H1 (cell line): ENCODE measurements at regions not wholly inside any gene's neighbourhood (a gene's known extent, or its start where the extent isn't known, plus 50 kb on each side); places are given as distances from the start of the nearest gene placed in this dataset.

Experiments used
- CTCF ChIA-PET: fragments of 300-600 bp; sonication (Branson Sonifier 250); formaldehyde crosslinking; loops from one replicate; lab custom pipeline; 2021; ENCODE audit not compliant: partially characterized antibody; lab: Charles Lee
- POLR2A ChIA-PET: fragments of 300-600 bp; sonication (Branson Sonifier 250); formaldehyde crosslinking; loops from one replicate; lab custom pipeline; 2021; ENCODE audit warnings: inconsistent platforms; ENCODE audit not compliant: partially characterized antibody; lab: Charles Lee
- DNase-seq, 2 experiments: peaks; one replicate each; pipeline versions ENCODE4 v3.0.0 to v3.0.0-alpha.2; 2010 to 2022; ENCODE audit warnings: low spot score in 2 of 2, low read depth in 1 of 2, mixed read lengths in 1 of 2
- FAIRE-seq: peaks from 2 replicates; lab custom pipeline; 2011; peaks lifted over from hg19 to GRCh38; lab: Jason Lieb, UNC
- H2AFZ ChIP-seq: 2 replicates; pipeline ENCODE4 v1.8.1; 2012; ENCODE audit warnings: low read length, inconsistent platforms
- H2AK5ac ChIP-seq: 2 replicates; pipeline ENCODE4 v1.6.1; 2013; ENCODE audit warnings: low read depth, low read length
- H2BK120ac ChIP-seq: replicated peaks from 2 replicates; pipeline ENCODE3; 2013; ENCODE audit warnings: low read depth, low read length, inconsistent platforms
- H2BK12ac ChIP-seq: 2 replicates; pipeline ENCODE4 v1.6.1; 2013; ENCODE audit warnings: low read depth, low read length
- H2BK15ac ChIP-seq: 2 replicates; pipeline ENCODE4 v1.6.1; 2013; ENCODE audit warnings: low read length
- H2BK20ac ChIP-seq: 2 replicates; pipeline ENCODE4 v1.6.1; 2013; ENCODE audit warnings: low read length
- H2BK5ac ChIP-seq: 2 replicates; pipeline ENCODE4 v1.6.1; 2013; ENCODE audit warnings: low read depth, low read length
- H3K14ac ChIP-seq: 2 replicates; pipeline ENCODE4 v1.6.1; 2013; ENCODE audit warnings: inconsistent platforms; ENCODE audit not compliant: insufficient read length
- H3K18ac ChIP-seq: 2 replicates; pipeline ENCODE4 v1.6.1; 2013; ENCODE audit warnings: low read length; ENCODE audit errors: extremely low read depth
- H3K23ac ChIP-seq: 2 replicates; pipeline ENCODE4 v1.6.1; 2013; ENCODE audit warnings: inconsistent platforms; ENCODE audit not compliant: insufficient read length
- H3K23me2 ChIP-seq: 2 replicates; pipeline ENCODE4 v1.6.1; 2013; ENCODE audit warnings: low read depth, low read length
- H3K27ac ChIP-seq: 2 replicates; pipeline ENCODE4 v1.6.1; 2011; ENCODE audit warnings: low read depth, low read length, inconsistent platforms
- H3K27me3 ChIP-seq, 4 experiments: replicated peaks in 1 of 4; 1 replicate in 1 of 4; 2 replicates in 3 of 4; pipeline versions ENCODE4 v1.6.1 to v1.8.1; 2011 to 2013; ENCODE audit warnings: low read length in 3 of 4, mild to moderate bottlenecking in 3 of 4, inconsistent platforms in 2 of 4, mixed read lengths in 2 of 4, moderate library complexity in 1 of 4; ENCODE audit not compliant: control insufficient read depth in 3 of 4, insufficient read depth in 3 of 4; ENCODE audit errors: extremely low read depth in 1 of 4
- H3K36me3 ChIP-seq, 4 experiments: 2 replicates each; pipeline versions ENCODE4 v1.6.1 to v1.8.1; 2011 to 2013; ENCODE audit warnings: mild to moderate bottlenecking in 4 of 4, low read length in 3 of 4, moderate library complexity in 2 of 4, control low read depth in 1 of 4, inconsistent platforms in 1 of 4; ENCODE audit not compliant: insufficient read depth in 4 of 4, control insufficient read depth in 2 of 4
- H3K4ac ChIP-seq: replicated peaks from 2 replicates; pipeline ENCODE3; 2013; ENCODE audit warnings: low read length, low read depth, mixed read lengths, inconsistent platforms; ENCODE audit not compliant: insufficient read length
- H3K4me1 ChIP-seq, 4 experiments: replicated peaks in 1 of 4; 1 replicate in 1 of 4; 2 replicates in 3 of 4; pipeline versions ENCODE4 v1.6.1 to v1.8.1; 2011 to 2013; ENCODE audit warnings: low read length in 3 of 4, inconsistent platforms in 2 of 4, mixed read lengths in 1 of 4; ENCODE audit not compliant: insufficient read depth in 4 of 4, control insufficient read depth in 3 of 4
- H3K4me2 ChIP-seq, 2 experiments: 2 replicates each; pipeline versions ENCODE4 v1.6.1 to v1.8.1; 2011 to 2013; ENCODE audit warnings: low read depth in 2 of 2, low read length in 2 of 2, control low read depth in 1 of 2, inconsistent platforms in 1 of 2, mild to moderate bottlenecking in 1 of 2; ENCODE audit not compliant: insufficient read depth in 1 of 2
- H3K4me3 ChIP-seq, 4 experiments: fragments of 200-600, 300-600 bp in 1 of 4; sonication (generic), shearing (Covaris generic), sonication (Bioruptor Twin) in 1 of 4; 2 replicates each; pipeline versions ENCODE4 v1.5.1 to v1.8.1; 2011 to 2016; ENCODE audit warnings: low read length in 4 of 4, low read depth in 3 of 4, control low read depth in 2 of 4, inconsistent platforms in 2 of 4, mild to moderate bottlenecking in 2 of 4, mixed read lengths in 1 of 4, moderate library complexity in 1 of 4; ENCODE audit not compliant: insufficient read depth in 2 of 4; ENCODE audit errors: extremely low read depth in 1 of 4
- H3K56ac ChIP-seq: replicated peaks from 2 replicates; pipeline ENCODE3; 2013; ENCODE audit warnings: low read depth, mild to moderate bottlenecking, mixed read lengths, low read length, inconsistent platforms; ENCODE audit not compliant: insufficient read length
- H3K79me1 ChIP-seq: 2 replicates; pipeline ENCODE4 v1.6.1; 2013; ENCODE audit warnings: low read depth, low read length, control low read depth
- H3K79me2 ChIP-seq, 2 experiments: 2 replicates each; pipeline versions ENCODE4 v1.6.1 to v1.8.1; 2012 to 2013; ENCODE audit warnings: low read length in 2 of 2, mild to moderate bottlenecking in 2 of 2, inconsistent platforms in 1 of 2; ENCODE audit not compliant: insufficient read depth in 2 of 2, control insufficient read depth in 1 of 2
- H3K9ac ChIP-seq, 4 experiments: replicated peaks in 1 of 4; 1 replicate in 1 of 4; 2 replicates in 3 of 4; pipeline versions ENCODE4 v1.6.1 to v1.8.1; 2011 to 2013; ENCODE audit warnings: low read depth in 3 of 4, low read length in 3 of 4, control low read depth in 2 of 4, mild to moderate bottlenecking in 2 of 4, moderate library complexity in 2 of 4, inconsistent platforms in 1 of 4; ENCODE audit errors: extremely low read depth in 1 of 4
- H3K9me3 ChIP-seq, 2 experiments: 2 replicates each; pipeline versions ENCODE4 v1.6.1 to v1.8.1; 2012 to 2013; ENCODE audit warnings: mild to moderate bottlenecking in 2 of 2, moderate library complexity in 2 of 2, control low read depth in 1 of 2, inconsistent platforms in 1 of 2, low read depth in 1 of 2, low read length in 1 of 2, mixed read lengths in 1 of 2; ENCODE audit not compliant: insufficient read depth in 2 of 2
- H4K20me1 ChIP-seq, 2 experiments: replicated peaks in 1 of 2; 2 replicates each; pipeline versions ENCODE3 to v1.8.1; 2011 to 2013; ENCODE audit warnings: inconsistent platforms in 2 of 2, low read length in 2 of 2, mild to moderate bottlenecking in 1 of 2; ENCODE audit not compliant: insufficient read depth in 2 of 2, control insufficient read depth in 1 of 2
- H4K5ac ChIP-seq: 2 replicates; pipeline ENCODE4 v1.6.1; 2013; ENCODE audit warnings: low read length, low read depth, mixed read lengths, inconsistent platforms; ENCODE audit not compliant: insufficient read length
- H4K8ac ChIP-seq: 2 replicates; pipeline ENCODE4 v1.8.0; 2013; ENCODE audit warnings: mild to moderate bottlenecking, moderate library complexity, low read length, inconsistent platforms; ENCODE audit not compliant: insufficient read depth; ENCODE audit errors: extremely low read depth
- H4K91ac ChIP-seq: replicated peaks from 2 replicates; pipeline ENCODE3; 2013; ENCODE audit warnings: low read length, mixed read lengths, inconsistent platforms; ENCODE audit not compliant: insufficient read length
- ATF3 ChIP-seq: IDR thresholded peaks from 2 replicates; pipeline ENCODE4 v1.6.1; 2011; ENCODE audit warnings: low read depth, mild to moderate bottlenecking, low read length; ENCODE audit not compliant: insufficient read depth
- CBX8 ChIP-seq: fragments of 300-800, 300-1000 bp; sonication (generic); IDR thresholded peaks from 2 replicates; pipeline ENCODE4 v1.7.1; 2016; ENCODE audit warnings: low read depth, low read length, borderline replicate concordance
- CEBPB ChIP-seq: IDR thresholded peaks from 2 replicates; pipeline ENCODE4 v1.6.1; 2012; ENCODE audit warnings: low read depth, low read length
- CHD1 ChIP-seq: IDR thresholded peaks from 2 replicates; pipeline ENCODE4 v1.6.1; 2012; ENCODE audit warnings: low read depth, low read length, improper control_type of control experiment
- EGR1 ChIP-seq: IDR thresholded peaks from 2 replicates; pipeline ENCODE4 v1.6.1; 2011; ENCODE audit warnings: low read depth, low read length, borderline replicate concordance
- RAD21 ChIP-seq, 2 experiments: IDR thresholded peaks in 1 of 2; conservative IDR thresholded peaks in 1 of 2; 2 replicates each; pipeline ENCODE4 v1.6.1; 2011; ENCODE audit warnings: low read depth in 2 of 2, low read length in 2 of 2, improper control_type of control experiment in 1 of 2, inconsistent platforms in 1 of 2, mild to moderate bottlenecking in 1 of 2, moderate library complexity in 1 of 2
- TCF12 ChIP-seq: IDR thresholded peaks from 2 replicates; pipeline ENCODE4 v1.6.1; 2011; ENCODE audit warnings: low read depth, mild to moderate bottlenecking, low read length
- WGBS, 2 experiments: shearing (Covaris generic) in 1 of 2; methylation state at CpG; one replicate each; pipeline versions ENCODE4 v1.1.6 to v1.1.7; 2013 to 2015; ENCODE audit warnings: low lambda C conversion rate in 2 of 2, mixed read lengths in 2 of 2, inconsistent platforms in 1 of 2, low coverage in 1 of 2, missing lambda C conversion rate in 1 of 2; ENCODE audit not compliant: insufficient replicate concordance in 2 of 2, insufficient coverage in 1 of 2, insufficient read length in 1 of 2; ENCODE audit errors: extremely low coverage in 1 of 2, missing lambda C conversion rate in 1 of 2; 5-methylcytosine and 5-hydroxymethylcytosine counted together
- TF ChIP-seq, protein P1 (sequence below): IDR thresholded peaks from 2 replicates; pipeline ENCODE4 v1.6.1; 2011; ENCODE audit warnings: low read length, improper control_type of control experiment

- Histone ChIP-seq H3K9ac (no peak overlapping the region), H3K79me2 (no peaks in the 10 kb centered on the region), H2BK15ac (no peak overlapping the region), H3K9me3 (no peaks in the 10 kb centered on the region), H4K20me1 (no peaks in the 10 kb centered on the region), H3K23me2 (0 out of 2 replicates have a peak, but pooled peaks cover 2% of the 10 kb centered on the region), H3K23ac (no peak overlapping the region), H2BK5ac (no peak overlapping the region), H3K4me3 (no peak overlapping the region), H3K27me3 (no peaks in the 10 kb centered on the region), H2BK120ac (no peak overlapping the region), H3K56ac (no peak overlapping the region), H4K5ac (no peak overlapping the region), H3K36me3 (no peaks in the 10 kb centered on the region), H3K4me1 (peaks cover 0 to 3% (median 2%) of the 10 kb centered on the region in 4 experiments; a peak in 4 of 7 replicates), H4K91ac (no peak overlapping the region), H2AFZ (no peak overlapping the region), H3K4me2 (no peak overlapping the region), H2BK12ac (no peak overlapping the region), H3K27ac (no peak overlapping the region), H2AK5ac (no peak overlapping the region), H3K14ac (no peak overlapping the region), H2BK20ac (no peak overlapping the region), H3K79me1 (no peaks in the 10 kb centered on the region), H3K4ac (no peak overlapping the region), H4K8ac (no peak overlapping the region), H3K18ac (no peak overlapping the region)
- ChIA-PET POLR2A (interaction anchor here (0.7 kb wide), 1 partner anchor 84 kb away, joined by 3 read pairs; no protein-coding TSS in a partner anchor), CTCF (interaction anchor here (0.6 to 2.2 kb wide), 3 partner anchors 14 to 31 kb away, joined by 3 to 10 read pairs (median 3); no protein-coding TSS in a partner anchor)
- peak; percentile 73 for FAIRE-seq
- DNase-seq = no peak
- 86% methylated on average over 8 of the region's 8 CpGs; no CpG with 5 or more reads in 1 of the 2 experiments for WGBS, 2 experiments
- TF ChIP-seq CEBPB = no peak
- no peak for TF ChIP-seq TCF12
- TF ChIP-seq ATF3 = no peak
- TF ChIP-seq CBX8 = no peak
- TF ChIP-seq, protein P1, sequence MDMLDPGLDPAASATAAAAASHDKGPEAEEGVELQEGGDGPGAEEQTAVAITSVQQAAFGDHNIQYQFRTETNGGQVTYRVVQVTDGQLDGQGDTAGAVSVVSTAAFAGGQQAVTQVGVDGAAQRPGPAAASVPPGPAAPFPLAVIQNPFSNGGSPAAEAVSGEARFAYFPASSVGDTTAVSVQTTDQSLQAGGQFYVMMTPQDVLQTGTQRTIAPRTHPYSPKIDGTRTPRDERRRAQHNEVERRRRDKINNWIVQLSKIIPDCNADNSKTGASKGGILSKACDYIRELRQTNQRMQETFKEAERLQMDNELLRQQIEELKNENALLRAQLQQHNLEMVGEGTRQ = no peak
- no peak for TF ChIP-seq EGR1
- TF ChIP-seq CHD1 = no peak
- peak; percentile 9 to 26; a peak in 2 of 4 replicates for TF ChIP-seq RAD21 (IDR thresholded peaks at IDR 0.05 in 1 of 2, conservative IDR thresholded peaks at IDR 0.05 in 1 of 2; ENCODE audit: low read depth in 2 of 2, low read length in 2 of 2)
Observed at GRCh38 chr2:108069515-108070310, 83.4 kb downstream of the SLC5A7 start.
